ENCODE measurements at regions not wholly inside any gene's neighbourhood (a gene's known extent, or its start where the extent isn't known, plus 50 kb on each side); places are given as distances from the start of the nearest gene placed in this dataset.

- TF ChIP-seq ARID3A (IDR thresholded peaks at IDR 0.05; ENCODE audit: borderline replicate concordance, low read depth, low read length) = no peak
- no peak for TF ChIP-seq RUNX1 (IDR thresholded peaks at IDR 0.05; ENCODE audit: low read depth)
- TF ChIP-seq SMAD4 (CRISPR knock-in tag; conservative IDR thresholded peaks at IDR 0.05) = no peak
- TF ChIP-seq NR3C1 (CRISPR knock-in tag; IDR thresholded peaks at IDR 0.05) = no peak
Measured at GRCh38 chrX:124619710-124620109, 273.3 kb downstream of the SH2D1A start (continued).

- Histone ChIP-seq H3K79me2 (ENCODE audit: control insufficient read depth, insufficient read depth, low read length) (no peaks in the 10 kb centered on the region), H3K36me3 (ENCODE audit: control insufficient read depth, insufficient read depth, low read length) (no peaks in the 10 kb centered on the region), H2AFZ (ENCODE audit: low read depth, low read length) (no peak overlapping the region), H3K27ac (ENCODE audit: extremely low read depth, low read depth, low read length) (no peak overlapping the region), H4K20me1 (replicated peaks; ENCODE audit: control insufficient read depth, insufficient read depth, low read length) (no peaks in the 10 kb centered on the region), H3K27me3 (ENCODE audit: control insufficient read depth in 2 of 2, insufficient read depth in 2 of 2, low read length in 2 of 2) (no peaks in the 10 kb centered on the region), H3K9me3 (replicated peaks; ENCODE audit: control insufficient read depth, insufficient read depth, low read depth, low read length) (no peaks in the 10 kb centered on the region), H3K4me2 (ENCODE audit: insufficient read depth, low read length) (no peak overlapping the region), H3K4me3 (no peak overlapping the region), H3K9ac (ENCODE audit: insufficient read depth in 1 of 2, low read depth in 2 of 2, low read length in 2 of 2) (no peak overlapping the region), H3K4me1 (replicated peaks in 1 of 2; ENCODE audit: control insufficient read depth in 2 of 2, insufficient read depth in 2 of 2, low read length in 2 of 2) (no peaks in the 10 kb centered on the region), H3K9me1 (ENCODE audit: control insufficient read depth, insufficient read depth, low read length) (no peaks in the 10 kb centered on the region)
- DNase-seq (ENCODE audit: extremely low read depth in 1 of 4, low spot score in 3 of 4) (no peak), ATAC-seq (no peak), FAIRE-seq (no peak)
- ChIA-PET CTCF (ENCODE audit: low intra/inter-chr PET ratio) (no interaction called here), POLR2A (no interaction called here)
- intact Hi-C loops (cut with micrococcal nuclease) (no loop called here), in situ Hi-C loops (cut with MboI) (no loop called here)
- no TSS peak for BruUV-seq (replicated peaks)
- WGBS (ENCODE audit: insufficient coverage, low coverage, missing lambda C conversion rate) = 49% methylated on average over 4 of the region's 4 CpGs
- TF ChIP-seq CC2D1A (IDR thresholded peaks at IDR 0.05) = no peak
- TF ChIP-seq ZNF444 (CRISPR knock-in tag; IDR thresholded peaks at IDR 0.05) = no peak
- no peak for TF ChIP-seq KAT7 (CRISPR knock-in tag; IDR thresholded peaks at IDR 0.05; ENCODE audit: borderline replicate concordance)
- no peak for TF ChIP-seq KDM5B (IDR thresholded peaks at IDR 0.05; ENCODE audit: insufficient replicate concordance, low read depth, low read length)
- no peak for TF ChIP-seq POLR2AphosphoS2 (IDR thresholded peaks at IDR 0.05; ENCODE audit: low read length)
- TF ChIP-seq ZNF146 (CRISPR knock-in tag; IDR thresholded peaks at IDR 0.05; ENCODE audit: unreplicated experiment) = no peak
Measured at GRCh38 chrX:124634363-124634762, 288.0 kb downstream of the SH2D1A start.

Measured in K562 (cell line).